ENCODE measurements at regions not wholly inside any gene's neighbourhood (a gene's known extent, or its start where the extent isn't known, plus 50 kb on each side); places are given as distances from the start of the nearest gene placed in this dataset.
A peak's percentile ranks its signal among the peaks of the same experiment; 100 is the strongest.

DNA sequence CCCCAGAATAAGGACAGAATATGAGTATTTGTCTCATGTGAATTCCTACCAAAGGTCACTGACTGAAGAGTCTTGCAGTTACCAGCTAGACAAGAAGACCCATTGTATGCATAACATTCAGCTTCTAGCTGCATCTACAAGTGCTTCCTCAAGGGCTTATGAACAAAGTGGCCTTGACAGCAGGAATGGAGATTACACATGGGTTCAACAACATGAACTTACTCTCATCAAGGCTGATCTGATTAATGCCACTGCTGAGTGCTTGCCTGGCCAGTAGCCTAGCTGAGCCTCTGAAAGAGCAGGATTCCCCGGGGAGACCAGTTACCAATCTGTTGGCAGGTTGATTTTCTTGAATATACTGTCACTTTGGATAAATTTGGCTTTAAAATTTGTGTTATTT is 76.7 kb upstream of the CHD1 start:
- Histone ChIP-seq H3K14ac (ENCODE audit: insufficient read depth, low read length) (no peak overlapping the region), H3K23me2 (ENCODE audit: insufficient read length, low read depth, low read length, poor library complexity, severe bottlenecking) (peaks cover 2% of the 10 kb centered on the region), H3K27ac (ENCODE audit: insufficient read length, low read depth, low read length) (no peak overlapping the region), H2BK20ac (ENCODE audit: low read depth, low read length, poor library complexity, severe bottlenecking) (no peak overlapping the region), H3K79me1 (ENCODE audit: insufficient read depth, low read depth, low read length, poor library complexity, severe bottlenecking) (no peaks in the 10 kb centered on the region), H2BK120ac (ENCODE audit: low read depth, low read length, poor library complexity, severe bottlenecking) (no peak overlapping the region), H4K91ac (ENCODE audit: insufficient read length, low read depth, low read length) (no peak overlapping the region), H3K23ac (ENCODE audit: insufficient read length, low read depth, low read length) (no peak overlapping the region), H3K9me3 (ENCODE audit: control insufficient read depth, low read depth, low read length) (no peaks in the 10 kb centered on the region), H3K79me2 (ENCODE audit: insufficient read depth, low read length) (no peaks in the 10 kb centered on the region), H4K20me1 (ENCODE audit: control insufficient read depth, insufficient read depth, insufficient read length) (no peaks in the 10 kb centered on the region), H3K56ac (ENCODE audit: insufficient read length, low read depth, low read length) (peak overlapping the region; percentile 24), H3K9ac (ENCODE audit: extremely low read depth, insufficient read length, low read length) (no peak overlapping the region), H2BK12ac (ENCODE audit: insufficient read length, low read depth, low read length) (no peak overlapping the region), H4K5ac (ENCODE audit: insufficient read length, low read depth, low read length) (no peak overlapping the region), H2AFZ (ENCODE audit: low read length) (no peak overlapping the region), H2BK5ac (ENCODE audit: insufficient read length, low read length) (no peak overlapping the region), H2BK15ac (ENCODE audit: low read depth, low read length) (no peak overlapping the region), H3K4ac (ENCODE audit: low read depth, low read length) (no peak overlapping the region), H3K4me1 (ENCODE audit: insufficient read depth, low read length) (no peaks in the 10 kb centered on the region), H2AK5ac (ENCODE audit: insufficient read length, low read length) (no peak overlapping the region), H3K27me3 (ENCODE audit: insufficient read depth, low read length) (no peaks in the 10 kb centered on the region), H3T11ph (ENCODE audit: low read length) (no peak overlapping the region), H3K18ac (ENCODE audit: insufficient read length, low read depth, low read length) (no peak overlapping the region), H3K4me2 (ENCODE audit: insufficient read depth, insufficient read length, low read length) (no peak overlapping the region), H4K8ac (replicated peaks; ENCODE audit: insufficient read length, low read depth, low read length) (no peak overlapping the region)
- H3K27ac Mint-ChIP-seq = no peak overlapping the region
- TF ChIP-seq, protein P1, sequence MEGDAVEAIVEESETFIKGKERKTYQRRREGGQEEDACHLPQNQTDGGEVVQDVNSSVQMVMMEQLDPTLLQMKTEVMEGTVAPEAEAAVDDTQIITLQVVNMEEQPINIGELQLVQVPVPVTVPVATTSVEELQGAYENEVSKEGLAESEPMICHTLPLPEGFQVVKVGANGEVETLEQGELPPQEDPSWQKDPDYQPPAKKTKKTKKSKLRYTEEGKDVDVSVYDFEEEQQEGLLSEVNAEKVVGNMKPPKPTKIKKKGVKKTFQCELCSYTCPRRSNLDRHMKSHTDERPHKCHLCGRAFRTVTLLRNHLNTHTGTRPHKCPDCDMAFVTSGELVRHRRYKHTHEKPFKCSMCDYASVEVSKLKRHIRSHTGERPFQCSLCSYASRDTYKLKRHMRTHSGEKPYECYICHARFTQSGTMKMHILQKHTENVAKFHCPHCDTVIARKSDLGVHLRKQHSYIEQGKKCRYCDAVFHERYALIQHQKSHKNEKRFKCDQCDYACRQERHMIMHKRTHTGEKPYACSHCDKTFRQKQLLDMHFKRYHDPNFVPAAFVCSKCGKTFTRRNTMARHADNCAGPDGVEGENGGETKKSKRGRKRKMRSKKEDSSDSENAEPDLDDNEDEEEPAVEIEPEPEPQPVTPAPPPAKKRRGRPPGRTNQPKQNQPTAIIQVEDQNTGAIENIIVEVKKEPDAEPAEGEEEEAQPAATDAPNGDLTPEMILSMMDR (conservative IDR thresholded peaks at IDR 0.05) = no peak
- peaks cover 9 to 10% of the 10 kb centered on the region in 2 experiments for H3K4me1 Mint-ChIP-seq
- no peaks in the 10 kb centered on the region for H3K27me3 Mint-ChIP-seq (ENCODE audit: low read depth)
- no CpG with 5 or more reads among the region's 1 CpG for WGBS (ENCODE audit: extremely low coverage, insufficient read length, low lambda C conversion rate)
- H3K4me3 Mint-ChIP-seq = no peak overlapping the region
- peaks cover 0 to 4% of the 10 kb centered on the region in 2 experiments; a peak in 2 of 5 replicates for H3K9me3 Mint-ChIP-seq
- peaks cover 0 to 6% (median 0%) of the 10 kb centered on the region in 3 experiments; a peak in 2 of 7 replicates for H3K36me3 Mint-ChIP-seq (ENCODE audit: insufficient read depth in 1 of 3, low read depth in 3 of 3)
- no peak for DNase-seq
